Loucy (cell line): ENCODE measurements at regions not wholly inside any gene's neighbourhood (a gene's known extent, or its start where the extent isn't known, plus 50 kb on each side); places are given as distances from the start of the nearest gene placed in this dataset.

Experiments used
- CTCF ChIP-seq: fragments of 200-600 bp; sonication (generic); conservative IDR thresholded peaks from 2 replicates; pipeline ENCODE4 v1.5.1; 2014; ENCODE audit warnings: mild to moderate bottlenecking, antibody characterized with exemption, low read length
- EZH2phosphoT487 ChIP-seq: fragments of 200-600 bp; IDR thresholded peaks from 2 replicates; pipeline ENCODE4 v1.6.1; 2018; ENCODE audit warnings: antibody characterized with exemption, mild to moderate bottlenecking, moderate library complexity, borderline replicate concordance

- TF ChIP-seq CTCF (no peak), EZH2phosphoT487 (no peak)
Observed at GRCh38 chr1:34606504-34606903, 148.3 kb upstream of the GJB5 start.
